Fibroblast of skin of right biceps (primary cell): ENCODE measurements at regions not wholly inside any gene's neighbourhood (a gene's known extent, or its start where the extent isn't known, plus 50 kb on each side); places are given as distances from the start of the nearest gene placed in this dataset.
"Not testable (repeated sequence)": the region's sequence is repeated elsewhere in the genome, so short reads cannot be mapped to it uniquely, and the experiment has no call there.

Experiments
- DNase-seq: peaks from one replicate; pipeline ENCODE4 v3.0.0-alpha.2; 2013

- DNase-seq, result no peak
Measured at GRCh38 chr10:56547163-56547562, 186.1 kb upstream of the ZWINT start.

GRCh38 chr10:56537984-56538383 is 176.9 kb upstream of the ZWINT start:
- peak; percentile 91 for DNase-seq

- DNase-seq, result no peak
Measured at GRCh38 chr10:56522166-56522565, 161.1 kb upstream of the ZWINT start.

GRCh38 chr10:56508562-56508961 is 147.5 kb upstream of the ZWINT start:
- DNase-seq, result no peak

DNA sequence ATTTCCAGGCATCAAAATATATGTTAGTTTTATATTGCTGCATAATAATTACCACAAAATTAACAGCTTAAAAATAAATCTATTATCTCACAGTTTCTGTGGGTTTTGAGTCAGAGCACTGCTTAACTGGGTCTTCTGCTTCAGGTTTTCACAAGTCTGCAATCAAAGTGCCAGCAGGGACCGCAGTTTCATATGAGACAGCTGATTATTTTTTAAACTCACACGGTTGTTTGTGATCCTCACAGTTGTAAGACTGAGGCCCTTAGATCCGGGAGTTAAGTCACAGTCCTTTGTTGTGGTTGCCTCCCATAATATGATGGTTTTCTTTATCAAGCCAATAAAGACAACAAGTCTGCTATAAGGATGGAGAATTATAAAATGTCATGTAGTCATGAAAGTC is 146.0 kb upstream of the ZWINT start:
- DNase-seq, result no peak

GRCh38 chr10:56505555-56505954 is 144.5 kb upstream of the ZWINT start:
- DNase-seq, result no peak

DNA sequence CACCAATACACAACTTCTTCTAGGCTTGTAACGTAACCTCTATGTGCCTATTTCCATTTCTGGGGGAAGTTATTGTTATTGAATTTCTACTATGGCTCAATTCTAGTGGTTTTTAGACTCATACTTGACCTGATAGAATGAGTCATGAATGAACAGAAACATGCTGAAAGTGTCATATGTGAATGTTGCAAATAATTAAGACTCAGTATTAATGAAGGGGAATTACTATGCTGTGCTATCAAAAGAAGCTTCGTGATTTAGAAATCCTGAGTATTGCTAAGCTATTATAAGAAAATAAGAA is 135.1 kb upstream of the ZWINT start:
- no peak for DNase-seq

DNA sequence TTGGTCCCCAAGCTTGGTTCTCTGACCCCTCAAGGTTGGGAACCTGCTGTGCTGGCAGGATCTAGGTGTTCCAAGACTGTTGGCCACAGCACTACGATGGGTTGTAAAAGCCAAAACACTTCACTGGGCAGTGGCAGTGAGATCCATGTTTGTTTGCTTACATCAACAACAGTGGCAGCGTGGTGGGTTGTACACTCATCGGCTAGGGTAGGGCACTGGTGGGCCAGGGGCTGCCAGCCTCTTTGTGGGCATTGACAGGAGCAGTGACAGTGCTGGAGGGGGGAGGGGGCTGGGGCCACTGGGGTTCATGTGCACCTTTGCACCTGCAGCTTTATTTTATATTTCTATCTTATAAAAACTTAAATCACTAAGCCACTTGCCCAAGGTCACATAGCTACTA is 126.7 kb upstream of the ZWINT start:
- no peak for DNase-seq

DNA sequence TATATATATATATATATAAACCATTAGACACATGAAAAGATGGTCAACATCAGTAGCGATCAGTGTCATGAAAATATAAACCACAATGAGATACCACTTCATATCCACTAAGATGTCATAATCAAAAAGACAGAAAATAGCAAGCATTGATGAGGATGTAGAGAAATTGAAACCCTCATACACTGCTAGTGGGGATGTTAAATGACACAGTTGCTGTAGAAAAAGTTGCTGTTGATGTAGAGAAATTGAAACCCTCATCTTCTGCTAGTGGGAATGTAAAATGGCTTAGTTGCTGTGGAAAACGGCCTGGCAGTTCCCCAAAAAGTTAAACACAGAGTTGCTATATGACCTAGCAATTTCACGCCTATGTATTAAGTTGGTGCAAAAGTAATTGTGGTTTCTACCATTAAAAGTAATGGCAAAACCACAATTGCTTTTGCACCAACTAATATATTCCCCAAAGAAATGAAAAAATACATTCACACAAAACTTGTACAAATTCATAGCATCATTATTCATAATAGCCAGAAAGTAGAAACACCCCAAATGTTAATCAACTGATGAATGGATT is 120.5 kb upstream of the ZWINT start:
- no peak for DNase-seq

DNA sequence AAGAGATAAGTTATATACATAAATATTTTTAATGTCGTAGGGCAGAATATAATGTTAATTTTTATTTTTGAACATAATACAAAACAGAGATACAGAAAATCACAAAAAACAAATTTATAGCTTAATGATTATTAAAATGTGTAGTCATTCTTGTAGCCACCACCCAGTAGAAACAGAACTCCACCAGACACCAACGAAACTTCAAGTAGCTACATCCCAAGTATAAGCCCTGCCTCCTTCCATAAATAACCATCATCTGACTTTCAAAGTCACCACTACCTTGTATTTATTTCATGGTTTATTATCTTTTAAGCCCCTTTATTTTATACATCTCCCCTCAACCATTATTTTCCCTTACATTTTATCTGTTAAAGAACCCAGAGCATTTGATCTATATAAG is 111.9 kb upstream of the ZWINT start:
- no peak for DNase-seq

DNA sequence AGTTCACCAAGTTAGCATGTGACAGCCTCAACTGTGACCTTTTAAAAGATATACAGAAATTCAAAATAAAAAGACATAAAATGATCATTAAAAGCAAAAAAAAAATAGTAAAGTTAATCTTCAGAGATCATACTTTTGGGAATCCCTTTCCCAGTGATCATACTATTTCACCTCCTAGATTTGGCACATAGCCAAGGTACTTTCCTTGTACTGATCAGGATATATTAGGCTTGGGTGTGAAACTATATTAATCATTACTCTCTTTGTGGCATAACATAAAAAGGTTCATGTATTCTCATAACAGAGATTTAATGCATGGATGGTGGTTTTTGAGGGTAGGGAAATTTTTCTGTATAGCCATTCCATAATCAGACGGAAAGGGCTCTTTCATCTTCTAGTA is 109.6 kb upstream of the ZWINT start:
- no peak for DNase-seq

DNA sequence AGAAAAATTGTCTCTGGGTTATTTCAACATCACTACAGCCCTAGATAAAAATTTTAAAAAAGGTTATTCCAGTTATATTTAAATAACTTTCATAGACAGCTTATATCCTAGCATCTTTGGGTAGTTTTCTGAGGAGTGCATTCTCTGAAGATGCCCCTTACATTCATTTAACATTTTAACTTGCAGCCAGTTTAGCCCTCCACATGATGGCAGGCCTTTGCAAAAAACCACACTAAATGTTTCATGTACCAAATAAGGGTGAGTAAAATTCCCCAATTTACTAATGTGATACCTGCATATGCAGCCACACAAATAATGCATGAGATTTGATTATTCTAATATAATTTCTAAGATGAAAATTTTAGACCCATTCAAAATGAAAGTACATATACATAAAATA is 108.4 kb upstream of the ZWINT start:
- no peak for DNase-seq

DNA sequence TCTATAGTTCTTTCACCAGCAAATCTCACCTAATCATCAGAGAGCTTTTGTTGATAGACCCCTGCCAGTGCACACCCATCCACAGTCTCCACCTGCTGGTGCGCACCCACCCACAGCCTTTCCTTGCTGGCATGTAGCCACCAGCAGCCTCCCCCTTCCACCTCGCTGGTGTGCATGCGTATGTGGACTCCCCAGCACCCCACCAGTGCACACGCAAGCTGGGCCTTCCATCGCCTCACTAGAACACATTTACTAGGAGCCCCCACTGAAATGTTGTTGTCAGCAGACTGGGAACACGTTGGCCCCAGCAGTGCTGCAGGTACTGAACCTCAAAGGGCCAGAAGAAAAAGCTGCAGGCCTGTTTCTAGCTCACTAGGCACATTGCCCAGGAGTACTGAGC is 104.9 kb upstream of the ZWINT start:
- no peak for DNase-seq

- no peak for DNase-seq
Measured at GRCh38 chr10:56449770-56450169, 88.7 kb upstream of the ZWINT start.

DNA sequence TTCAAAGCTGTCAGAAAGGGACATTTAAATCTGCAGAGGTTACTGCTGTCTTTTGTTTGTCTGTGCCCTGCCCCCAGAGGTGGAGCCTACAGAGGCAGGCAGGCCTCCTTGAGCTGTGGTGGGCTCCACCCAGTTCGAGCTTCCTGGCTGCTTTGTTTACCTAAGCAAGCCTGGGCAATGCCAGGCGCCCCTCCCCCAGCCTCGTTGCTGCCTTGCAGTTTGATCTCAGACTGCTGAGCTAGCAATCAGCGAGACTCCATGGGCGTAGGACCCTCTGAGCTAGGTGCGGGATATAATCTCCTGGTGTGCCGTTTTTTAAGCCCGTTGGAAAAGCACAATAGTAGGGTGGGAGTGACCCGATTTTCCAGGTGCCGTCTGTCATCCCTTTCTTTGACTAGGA is 86.6 kb upstream of the ZWINT start:
- not testable (repeated sequence) for DNase-seq

- not testable (repeated sequence) for DNase-seq
Measured at GRCh38 chr10:56441337-56441736, 80.3 kb upstream of the ZWINT start.
